Activated naive CD8-positive, alpha-beta T cell treated with anti-CD3 and anti-CD28 coated beads, Interleukin-2, amount 10 ng/mL, durations not matched to agents 7 days and 5 days (primary cell): ENCODE measurements at regions not wholly inside any gene's neighbourhood (a gene's known extent, or its start where the extent isn't known, plus 50 kb on each side); places are given as distances from the start of the nearest gene placed in this dataset.

Experiments
- ATAC-seq: fragments of 150-1000 bp; cut with Tn5 transposase; one replicate; pipeline ENCODE4 v1.10.0; 2021; ENCODE audit warnings: low read depth, moderate library complexity
- POLR2A ChIA-PET: fragments of 350-600 bp; sonication (Branson Sonifier 250); formaldehyde crosslinking; loops from one replicate; lab custom pipeline; 2021; ENCODE audit warnings: antibody characterized with exemption; lab: Charles Lee
- DNase-seq: peaks from one replicate; pipeline ENCODE4 v3.0.0; 2021
- H3K27ac Mint-ChIP-seq: one replicate; pipeline ENCODE4 v1.8.0; 2022; ENCODE audit warnings: mild to moderate bottlenecking, mixed read lengths
- H3K27me3 Mint-ChIP-seq: one replicate; pipeline ENCODE4 v1.8.0; 2022; ENCODE audit warnings: mild to moderate bottlenecking, moderate library complexity, mixed read lengths
- H3K36me3 Mint-ChIP-seq: one replicate; pipeline ENCODE4 v1.8.0; 2021; ENCODE audit warnings: mild to moderate bottlenecking, mixed read lengths
- H3K4me1 Mint-ChIP-seq: one replicate; pipeline ENCODE4 v1.8.0; 2021; ENCODE audit warnings: mixed read lengths
- H3K4me3 Mint-ChIP-seq: one replicate; pipeline ENCODE4 v1.8.0; 2022; ENCODE audit warnings: mild to moderate bottlenecking, moderate library complexity, mixed read lengths
- H3K9me3 Mint-ChIP-seq: one replicate; pipeline ENCODE4 v1.8.0; 2021; ENCODE audit warnings: mixed read lengths

GRCh38 chr3:23112491-23112890, 90.6 kb upstream of the UBE2E2 start:
- Mint-ChIP-seq H3K4me3 (no peak overlapping the region), H3K4me1 (peaks cover 2% of the 10 kb centered on the region), H3K27me3 (peaks cover 3% of the 10 kb centered on the region), H3K36me3 (no peaks in the 10 kb centered on the region), H3K27ac (no peak overlapping the region), H3K9me3 (no peaks in the 10 kb centered on the region)
- no peak for DNase-seq
- no peak for ATAC-seq
- POLR2A ChIA-PET, result no interaction called here

- POLR2A ChIA-PET, result no interaction called here
- Mint-ChIP-seq H3K27ac (no peak overlapping the region), H3K27me3 (peaks cover 3% of the 10 kb centered on the region)
These were observed 89.5 kb upstream of the UBE2E2 start for GRCh38 chr3:23113455-23114171.

GRCh38 chr3:23114432-23114831, 88.7 kb upstream of the UBE2E2 start:
- POLR2A ChIA-PET, result no interaction called here
- Mint-ChIP-seq H3K27me3 (peaks cover 3% of the 10 kb centered on the region), H3K27ac (no peak overlapping the region), H3K4me3 (no peak overlapping the region), H3K9me3 (no peaks in the 10 kb centered on the region), H3K4me1 (peaks cover 2% of the 10 kb centered on the region), H3K36me3 (no peaks in the 10 kb centered on the region)
- ATAC-seq (no peak), DNase-seq (no peak)

More at GRCh38 chr3:23113455-23114171, 89.5 kb upstream of the UBE2E2 start:
- no peak overlapping the region for H3K4me3 Mint-ChIP-seq
- peaks cover 2% of the 10 kb centered on the region for H3K4me1 Mint-ChIP-seq
- no peak for DNase-seq
- H3K9me3 Mint-ChIP-seq, result no peaks in the 10 kb centered on the region
- no peak for ATAC-seq
- H3K36me3 Mint-ChIP-seq, result no peaks in the 10 kb centered on the region

- Mint-ChIP-seq H3K4me3 (no peak overlapping the region), H3K4me1 (peaks cover 2% of the 10 kb centered on the region), H3K27me3 (peaks cover 3% of the 10 kb centered on the region), H3K9me3 (no peaks in the 10 kb centered on the region), H3K36me3 (no peaks in the 10 kb centered on the region), H3K27ac (no peak overlapping the region)
- ATAC-seq (no peak), DNase-seq (no peak)
- POLR2A ChIA-PET, result no interaction called here
These were observed 87.8 kb upstream of the UBE2E2 start for GRCh38 chr3:23115171-23115877.

GRCh38 chr3:23116081-23116837, 86.9 kb upstream of the UBE2E2 start:
- Mint-ChIP-seq H3K9me3 (no peaks in the 10 kb centered on the region), H3K4me1 (peaks cover 2% of the 10 kb centered on the region), H3K27ac (no peak overlapping the region), H3K36me3 (no peaks in the 10 kb centered on the region), H3K4me3 (no peak overlapping the region), H3K27me3 (peaks cover 3% of the 10 kb centered on the region)
- DNase-seq (no peak), ATAC-seq (no peak)
- POLR2A ChIA-PET, result no interaction called here

GRCh38 chr3:23117856-23118255, 85.3 kb upstream of the UBE2E2 start:
- H3K4me1 Mint-ChIP-seq, result peaks cover 2% of the 10 kb centered on the region
- ATAC-seq (no peak), DNase-seq (no peak)
- no peak overlapping the region for H3K4me3 Mint-ChIP-seq
- POLR2A ChIA-PET, result no interaction called here
- H3K27ac Mint-ChIP-seq, result no peak overlapping the region
- H3K36me3 Mint-ChIP-seq, result no peaks in the 10 kb centered on the region
- H3K27me3 Mint-ChIP-seq, result peaks cover 4% of the 10 kb centered on the region
- H3K9me3 Mint-ChIP-seq, result no peaks in the 10 kb centered on the region

GRCh38 chr3:23127196-23127595, 75.9 kb upstream of the UBE2E2 start:
- DNase-seq (no peak), ATAC-seq (no peak)
- Mint-ChIP-seq H3K27ac (no peak overlapping the region), H3K36me3 (no peaks in the 10 kb centered on the region), H3K27me3 (peaks cover 8% of the 10 kb centered on the region), H3K9me3 (peaks cover 3% of the 10 kb centered on the region), H3K4me1 (no peaks in the 10 kb centered on the region), H3K4me3 (no peak overlapping the region)
- POLR2A ChIA-PET, result no interaction called here

GRCh38 chr3:23128655-23129054, 74.5 kb upstream of the UBE2E2 start:
- H3K27me3 Mint-ChIP-seq, result peaks cover 2% of the 10 kb centered on the region
- no peaks in the 10 kb centered on the region for H3K4me1 Mint-ChIP-seq
- POLR2A ChIA-PET, result no interaction called here
- H3K27ac Mint-ChIP-seq, result no peak overlapping the region
- H3K4me3 Mint-ChIP-seq, result no peak overlapping the region
- DNase-seq, result no peak
- no peak for ATAC-seq
- H3K9me3 Mint-ChIP-seq, result peaks cover 3% of the 10 kb centered on the region
- H3K36me3 Mint-ChIP-seq, result no peaks in the 10 kb centered on the region

- Mint-ChIP-seq H3K27me3 (no peaks in the 10 kb centered on the region), H3K4me1 (no peaks in the 10 kb centered on the region), H3K36me3 (no peaks in the 10 kb centered on the region), H3K9me3 (peaks cover 3% of the 10 kb centered on the region), H3K27ac (no peak overlapping the region), H3K4me3 (no peak overlapping the region)
- POLR2A ChIA-PET, result no interaction called here
- DNase-seq (no peak), ATAC-seq (no peak)
These were observed 74.0 kb upstream of the UBE2E2 start for GRCh38 chr3:23129117-23129516.

GRCh38 chr3:23129817-23130216, 73.3 kb upstream of the UBE2E2 start:
- no peak for ATAC-seq
- Mint-ChIP-seq H3K9me3 (peaks cover 3% of the 10 kb centered on the region), H3K27ac (no peak overlapping the region), H3K4me1 (no peaks in the 10 kb centered on the region), H3K27me3 (no peaks in the 10 kb centered on the region), H3K36me3 (no peaks in the 10 kb centered on the region), H3K4me3 (no peak overlapping the region)
- POLR2A ChIA-PET, result no interaction called here
- no peak for DNase-seq

GRCh38 chr3:23130406-23130805, 72.7 kb upstream of the UBE2E2 start:
- H3K4me3 Mint-ChIP-seq, result no peak overlapping the region
- ATAC-seq (no peak), DNase-seq (no peak)
- peaks cover 3% of the 10 kb centered on the region for H3K9me3 Mint-ChIP-seq
- no peak overlapping the region for H3K27ac Mint-ChIP-seq
- no peaks in the 10 kb centered on the region for H3K4me1 Mint-ChIP-seq
- no peaks in the 10 kb centered on the region for H3K27me3 Mint-ChIP-seq
- H3K36me3 Mint-ChIP-seq, result no peaks in the 10 kb centered on the region
- POLR2A ChIA-PET, result no interaction called here

- Mint-ChIP-seq H3K9me3 (no peaks in the 10 kb centered on the region), H3K4me1 (no peaks in the 10 kb centered on the region), H3K4me3 (no peak overlapping the region), H3K27ac (no peak overlapping the region), H3K36me3 (no peaks in the 10 kb centered on the region), H3K27me3 (no peaks in the 10 kb centered on the region)
- no peak for ATAC-seq
- POLR2A ChIA-PET, result no interaction called here
- DNase-seq, result no peak
These were observed 67.9 kb upstream of the UBE2E2 start for GRCh38 chr3:23135026-23135785.

- Mint-ChIP-seq H3K27me3 (no peaks in the 10 kb centered on the region), H3K27ac (no peak overlapping the region), H3K36me3 (no peaks in the 10 kb centered on the region), H3K4me3 (no peak overlapping the region), H3K4me1 (no peaks in the 10 kb centered on the region), H3K9me3 (peaks cover 2% of the 10 kb centered on the region)
- POLR2A ChIA-PET, result no interaction called here
- DNase-seq (no peak), ATAC-seq (no peak)
These were observed 67.1 kb upstream of the UBE2E2 start for GRCh38 chr3:23136054-23136453.
